Hematopoietic multipotent progenitor cell treated with erythropoietin and hydrocortisone succinate and interleukin-3 and kit ligand, for 8 days (in vitro differentiated cells): ENCODE measurements at regions not wholly inside any gene's neighbourhood (a gene's known extent, or its start where the extent isn't known, plus 50 kb on each side); places are given as distances from the start of the nearest gene placed in this dataset.
"Not testable (repeated sequence)": the region's sequence is repeated elsewhere in the genome, so short reads cannot be mapped to it uniquely, and the experiment has no call there.

Experiments used
- DNase-seq: peaks from one replicate; pipeline ENCODE4 v3.0.0-alpha.2; 2015

- no peak for DNase-seq
Observed at GRCh38 chr15:26069231-26069641, 206.1 kb upstream of the ATP10A start.

GRCh38 chr15:26066896-26067295 lies 203.8 kb upstream of the ATP10A start:
- DNase-seq: no peak

GRCh38 chr15:26065723-26066122 lies 202.6 kb upstream of the ATP10A start:
- no peak for DNase-seq

- DNase-seq: no peak
Observed at GRCh38 chr15:26061248-26061647, 198.1 kb upstream of the ATP10A start.

GRCh38 chr15:26056766-26057165 lies 193.6 kb upstream of the ATP10A start:
- DNase-seq: not testable (repeated sequence)

GRCh38 chr15:26051761-26052675 lies 188.9 kb upstream of the ATP10A start:
- DNase-seq: no peak

GRCh38 chr15:26050984-26051383 lies 187.9 kb upstream of the ATP10A start:
- DNase-seq: no peak

GRCh38 chr15:26049900-26050657 lies 187.0 kb upstream of the ATP10A start:
- DNase-seq: no peak

GRCh38 chr15:26048669-26049068 lies 185.5 kb upstream of the ATP10A start:
- no peak for DNase-seq

- DNase-seq: no peak
Observed at GRCh38 chr15:26045516-26045915, 182.4 kb upstream of the ATP10A start.

GRCh38 chr15:26043018-26043417 lies 179.9 kb upstream of the ATP10A start:
- no peak for DNase-seq

- DNase-seq: no peak
Observed at GRCh38 chr15:26038693-26039092, 175.6 kb upstream of the ATP10A start.

- DNase-seq: no peak
Observed at GRCh38 chr15:26037369-26037768, 174.2 kb upstream of the ATP10A start.

- DNase-seq: no peak
Observed at GRCh38 chr15:26033493-26033892, 170.4 kb upstream of the ATP10A start.

- no peak for DNase-seq
Observed at GRCh38 chr15:26032162-26032846, 169.2 kb upstream of the ATP10A start.

- DNase-seq: not testable (repeated sequence)
Observed at GRCh38 chr15:26029586-26029985, 166.5 kb upstream of the ATP10A start.

- no peak for DNase-seq
Observed at GRCh38 chr15:26029146-26029545, 166.0 kb upstream of the ATP10A start.

- DNase-seq: no peak
Observed at GRCh38 chr15:26028086-26028740, 165.1 kb upstream of the ATP10A start.

- DNase-seq: not testable (repeated sequence)
Observed at GRCh38 chr15:26026671-26027070, 163.5 kb upstream of the ATP10A start.

- DNase-seq: no peak
Observed at GRCh38 chr15:26024241-26024640, 161.1 kb upstream of the ATP10A start.

GRCh38 chr15:26023691-26024090 lies 160.6 kb upstream of the ATP10A start:
- no peak for DNase-seq

- no peak for DNase-seq
Observed at GRCh38 chr15:26023231-26023630, 160.1 kb upstream of the ATP10A start.

GRCh38 chr15:26020871-26021270 lies 157.7 kb upstream of the ATP10A start:
- no peak for DNase-seq
